ENCODE measurements at regions not wholly inside any gene's neighbourhood (a gene's known extent, or its start where the extent isn't known, plus 50 kb on each side); places are given as distances from the start of the nearest gene placed in this dataset.
"Not testable (repeated sequence)": the region's sequence is repeated elsewhere in the genome, so short reads cannot be mapped to it uniquely, and the experiment has no call there.

DNA sequence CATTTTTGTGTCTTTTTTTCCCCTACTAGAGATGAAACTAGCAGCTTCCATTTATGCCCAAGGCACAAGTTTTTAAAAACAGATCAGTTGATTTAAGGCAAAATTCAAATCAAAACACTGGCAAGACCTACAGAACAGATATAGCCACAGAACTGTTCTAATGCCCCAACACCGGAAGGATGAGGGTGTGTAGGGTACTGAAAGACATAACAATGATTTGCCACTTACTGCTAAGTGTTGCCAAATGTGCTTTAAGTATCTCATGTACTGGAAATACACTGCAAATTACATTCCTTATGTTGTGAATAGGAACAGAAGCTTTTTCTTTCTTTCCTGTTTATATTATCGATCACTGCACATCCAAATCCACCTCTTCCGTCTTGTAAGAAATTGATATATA lies 189.0 kb downstream of the CETN3 start:
- no peaks in the 10 kb centered on the region for H3K4me1 ChIP-seq
- H3K9me3 ChIP-seq: peaks cover 0 to 3% (median 0%) of the 10 kb centered on the region in 4 donors
- H3K4me3 ChIP-seq: no peak overlapping the region
- H3K27ac ChIP-seq: no peak overlapping the region
- H3K27me3 ChIP-seq: no peaks in the 10 kb centered on the region
- intact Hi-C loops (cut with DNase I): no loop called here
- H3K36me3 ChIP-seq: no peaks in the 10 kb centered on the region
- WGBS, 2 donors: 82 to 94% methylated on average over 3 of the region's 3 CpGs
- TF ChIP-seq, protein P1, sequence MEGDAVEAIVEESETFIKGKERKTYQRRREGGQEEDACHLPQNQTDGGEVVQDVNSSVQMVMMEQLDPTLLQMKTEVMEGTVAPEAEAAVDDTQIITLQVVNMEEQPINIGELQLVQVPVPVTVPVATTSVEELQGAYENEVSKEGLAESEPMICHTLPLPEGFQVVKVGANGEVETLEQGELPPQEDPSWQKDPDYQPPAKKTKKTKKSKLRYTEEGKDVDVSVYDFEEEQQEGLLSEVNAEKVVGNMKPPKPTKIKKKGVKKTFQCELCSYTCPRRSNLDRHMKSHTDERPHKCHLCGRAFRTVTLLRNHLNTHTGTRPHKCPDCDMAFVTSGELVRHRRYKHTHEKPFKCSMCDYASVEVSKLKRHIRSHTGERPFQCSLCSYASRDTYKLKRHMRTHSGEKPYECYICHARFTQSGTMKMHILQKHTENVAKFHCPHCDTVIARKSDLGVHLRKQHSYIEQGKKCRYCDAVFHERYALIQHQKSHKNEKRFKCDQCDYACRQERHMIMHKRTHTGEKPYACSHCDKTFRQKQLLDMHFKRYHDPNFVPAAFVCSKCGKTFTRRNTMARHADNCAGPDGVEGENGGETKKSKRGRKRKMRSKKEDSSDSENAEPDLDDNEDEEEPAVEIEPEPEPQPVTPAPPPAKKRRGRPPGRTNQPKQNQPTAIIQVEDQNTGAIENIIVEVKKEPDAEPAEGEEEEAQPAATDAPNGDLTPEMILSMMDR (IDR thresholded peaks at IDR 0.05): no peak
- TF ChIP-seq EP300 (IDR thresholded peaks at IDR 0.05) (no peak), POLR2A (IDR thresholded peaks at IDR 0.05) (no peak), POLR2AphosphoS5 (IDR thresholded peaks at IDR 0.05) (no peak)
- DNase-seq: no peak

DNA sequence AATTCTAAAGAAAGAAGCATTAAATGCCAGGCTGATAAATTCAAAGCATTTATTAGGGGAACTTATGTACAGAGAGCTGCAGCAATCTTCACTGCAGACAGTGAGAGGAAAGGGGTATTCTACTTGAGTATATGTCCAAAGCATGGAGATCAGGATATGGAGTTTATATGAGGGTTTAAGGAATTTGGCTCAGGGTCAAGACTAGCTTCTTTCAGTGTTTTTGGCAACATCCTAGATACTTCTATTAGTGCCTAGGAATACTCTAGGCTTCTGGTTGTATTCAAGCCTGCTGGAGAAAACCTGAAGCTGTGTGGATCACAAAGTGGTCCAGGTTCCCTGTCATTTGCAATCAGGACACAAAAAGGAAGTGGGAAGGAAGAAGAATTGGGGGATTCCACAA lies 194.6 kb downstream of the CETN3 start:
- no peaks in the 10 kb centered on the region for H3K36me3 ChIP-seq
- DNase-seq: no peak
- H3K4me3 ChIP-seq: no peak overlapping the region
- H3K27ac ChIP-seq: no peak overlapping the region
- peaks cover 0 to 3% (median 0%) of the 10 kb centered on the region in 4 donors for H3K9me3 ChIP-seq
- intact Hi-C loops (cut with DNase I): no loop called here
- TF ChIP-seq EP300 (IDR thresholded peaks at IDR 0.05) (no peak), POLR2AphosphoS5 (IDR thresholded peaks at IDR 0.05) (no peak), POLR2A (IDR thresholded peaks at IDR 0.05) (no peak)
- TF ChIP-seq, protein P1 (IDR thresholded peaks at IDR 0.05): no peak
- no peaks in the 10 kb centered on the region for H3K27me3 ChIP-seq
- H3K4me1 ChIP-seq: peaks cover 0 to 5% (median 0%) of the 10 kb centered on the region in 4 donors

DNA sequence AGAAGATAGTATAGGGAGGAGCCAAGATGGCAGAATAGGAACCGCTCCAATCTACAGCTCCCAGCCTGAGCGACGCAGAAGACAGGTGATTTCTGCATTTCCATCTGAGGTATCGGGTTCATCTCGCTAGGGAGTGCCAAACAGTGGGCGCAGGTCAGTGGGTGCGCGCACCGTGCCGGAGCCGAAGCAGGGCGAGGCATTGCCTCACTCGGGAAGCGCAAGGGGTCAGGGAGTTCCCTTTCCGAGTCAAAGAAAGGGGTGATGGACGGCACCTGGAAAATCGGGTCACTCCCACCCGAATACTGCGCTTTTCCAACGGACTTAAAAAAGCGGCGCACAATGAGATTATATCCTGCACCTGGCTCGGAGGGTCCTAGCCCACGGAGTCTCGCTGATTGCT lies 201.2 kb downstream of the CETN3 start:
- H3K27me3 ChIP-seq; DNase-seq; H3K9me3 ChIP-seq; H3K4me1 ChIP-seq; H3K27ac ChIP-seq; H3K36me3 ChIP-seq; H3K4me3 ChIP-seq; intact Hi-C loops (cut with DNase I): not testable (repeated sequence)
- WGBS, 2 donors: 91 to 93% methylated on average over 24 to 25 of the region's 25 CpGs

DNA sequence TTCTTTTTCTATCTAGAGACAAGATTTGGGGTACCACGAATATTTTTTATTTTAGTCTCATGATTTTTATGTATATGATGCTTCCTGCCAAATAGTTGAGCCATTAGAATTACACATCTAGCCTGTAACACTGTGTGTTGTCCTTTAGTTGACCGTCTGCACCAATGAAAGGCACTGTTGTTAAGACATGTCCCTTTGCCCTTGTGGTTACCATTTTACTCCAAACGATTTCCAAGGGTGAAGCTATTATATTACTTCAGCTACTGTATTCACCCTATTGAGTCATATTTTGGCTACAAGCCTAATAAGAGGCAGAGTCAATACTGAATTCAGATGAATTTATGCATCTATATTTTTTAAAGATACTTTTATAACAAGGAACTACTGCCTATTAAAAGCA lies 207.6 kb downstream of the CETN3 start:
- Histone ChIP-seq H3K36me3 (no peaks in the 10 kb centered on the region), H3K9me3 (peaks cover 0 to 4% (median 0%) of the 10 kb centered on the region in 4 donors), H3K4me1 (no peaks in the 10 kb centered on the region), H3K4me3 (no peak overlapping the region), H3K27me3 (no peaks in the 10 kb centered on the region), H3K27ac (no peak overlapping the region)
- DNase-seq: no peak
- TF ChIP-seq POLR2AphosphoS5 (IDR thresholded peaks at IDR 0.05) (no peak), POLR2A (IDR thresholded peaks at IDR 0.05) (no peak), EP300 (IDR thresholded peaks at IDR 0.05) (no peak)
- TF ChIP-seq, protein P1 (IDR thresholded peaks at IDR 0.05): no peak
- intact Hi-C loops (cut with DNase I): no loop called here
- WGBS, 2 donors: 18 to 47% methylated on average over 3 of the region's 3 CpGs

DNA sequence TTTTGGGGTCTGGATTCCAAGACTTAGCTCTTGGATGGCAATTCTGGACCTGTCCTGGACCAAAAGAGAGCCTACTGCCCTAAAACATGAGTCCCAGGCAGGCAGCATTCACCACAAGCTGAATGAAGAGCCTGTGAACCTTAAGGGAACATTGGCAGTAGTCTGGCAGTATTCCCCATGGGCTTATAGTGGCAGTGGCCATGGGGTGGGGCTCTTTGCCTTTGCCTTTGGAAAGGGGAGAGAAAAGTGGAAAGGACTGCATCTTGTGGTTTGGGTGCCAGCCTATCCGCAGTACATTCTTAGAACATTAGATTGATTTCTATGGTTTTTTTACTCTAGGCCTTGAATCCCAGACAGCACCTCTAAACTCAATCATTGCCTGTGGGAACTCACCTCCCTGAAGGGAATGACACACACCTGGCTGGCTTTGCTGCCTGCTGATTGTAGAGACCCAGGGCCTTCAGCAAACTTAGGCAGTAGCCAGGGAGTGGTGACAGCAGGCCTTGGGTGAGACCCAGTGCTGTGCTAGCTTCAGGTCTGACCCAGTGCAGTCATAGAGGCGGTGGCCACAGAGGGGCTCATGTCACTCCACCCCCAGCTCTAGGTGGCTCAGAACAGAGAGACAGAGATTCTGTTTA lies 216.3 kb downstream of the CETN3 start:
- no peaks in the 10 kb centered on the region for H3K9me3 ChIP-seq
- TF ChIP-seq POLR2A (IDR thresholded peaks at IDR 0.05): no peak
- no peak for TF ChIP-seq POLR2AphosphoS5 (IDR thresholded peaks at IDR 0.05)
- TF ChIP-seq EP300 (IDR thresholded peaks at IDR 0.05): no peak
- TF ChIP-seq, protein P1 (IDR thresholded peaks at IDR 0.05): no peak
- no peak for DNase-seq
- no peak overlapping the region for H3K27ac ChIP-seq
- no peak overlapping the region for H3K4me3 ChIP-seq
- intact Hi-C loops (cut with DNase I): no loop called here
- no peaks in the 10 kb centered on the region for H3K4me1 ChIP-seq
- no peaks in the 10 kb centered on the region for H3K36me3 ChIP-seq
- 95 to 99% methylated on average over 2 of the region's 2 CpGs for WGBS, 2 donors
- no peaks in the 10 kb centered on the region for H3K27me3 ChIP-seq
